OCI-LY1 (cell line): ENCODE measurements at regions not wholly inside any gene's neighbourhood (a gene's known extent, or its start where the extent isn't known, plus 50 kb on each side); places are given as distances from the start of the nearest gene placed in this dataset.

Experiments
- EZH2 ChIP-seq: fragments of 200-600 bp; sonication (generic), shearing (Covaris generic); IDR thresholded peaks from 2 replicates; pipeline ENCODE4 v1.8.0; 2017; ENCODE audit warnings: borderline replicate concordance, mixed run types, mild to moderate bottlenecking, antibody characterized with exemption, low read length, moderate library complexity, mixed read lengths
- TF ChIP-seq, protein P1 (sequence below): fragments of 200-600 bp; sonication (generic), shearing (Covaris generic); IDR thresholded peaks from 2 replicates; pipeline ENCODE4 v1.5.1; 2017; ENCODE audit warnings: mild to moderate bottlenecking, antibody characterized with exemption, low read length, moderate library complexity, mixed read lengths

DNA sequence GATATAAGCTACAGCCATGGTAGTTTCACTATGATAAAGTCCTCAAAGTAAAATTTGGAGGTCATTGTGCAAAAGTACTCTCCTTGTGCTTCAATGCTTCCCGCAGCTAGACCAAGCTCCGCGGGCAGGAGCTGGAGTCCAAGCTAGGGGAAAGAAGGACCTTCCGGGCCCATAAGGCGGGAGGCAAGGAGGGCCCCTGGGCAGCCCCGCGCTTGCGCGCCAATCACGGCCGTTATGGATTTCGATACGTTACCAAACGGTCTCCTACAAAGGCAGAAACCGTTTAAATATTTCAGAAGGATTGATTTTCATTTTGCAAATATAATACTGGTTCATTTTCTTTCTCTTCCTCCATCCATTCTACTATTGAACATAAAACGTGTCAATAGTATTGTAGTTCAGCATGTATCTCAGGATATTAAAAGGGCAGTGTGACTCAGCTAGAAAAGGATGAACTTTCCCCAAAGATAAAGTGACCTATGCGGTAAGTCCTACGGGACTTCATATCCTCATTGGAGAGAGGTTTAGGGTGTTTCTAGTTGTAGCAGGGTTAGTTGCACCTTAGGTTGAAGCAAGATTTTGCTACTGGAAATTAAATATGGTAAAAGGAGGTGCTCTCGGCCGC is 128.0 kb downstream of the KIF20B start:
- TF ChIP-seq, protein P1, sequence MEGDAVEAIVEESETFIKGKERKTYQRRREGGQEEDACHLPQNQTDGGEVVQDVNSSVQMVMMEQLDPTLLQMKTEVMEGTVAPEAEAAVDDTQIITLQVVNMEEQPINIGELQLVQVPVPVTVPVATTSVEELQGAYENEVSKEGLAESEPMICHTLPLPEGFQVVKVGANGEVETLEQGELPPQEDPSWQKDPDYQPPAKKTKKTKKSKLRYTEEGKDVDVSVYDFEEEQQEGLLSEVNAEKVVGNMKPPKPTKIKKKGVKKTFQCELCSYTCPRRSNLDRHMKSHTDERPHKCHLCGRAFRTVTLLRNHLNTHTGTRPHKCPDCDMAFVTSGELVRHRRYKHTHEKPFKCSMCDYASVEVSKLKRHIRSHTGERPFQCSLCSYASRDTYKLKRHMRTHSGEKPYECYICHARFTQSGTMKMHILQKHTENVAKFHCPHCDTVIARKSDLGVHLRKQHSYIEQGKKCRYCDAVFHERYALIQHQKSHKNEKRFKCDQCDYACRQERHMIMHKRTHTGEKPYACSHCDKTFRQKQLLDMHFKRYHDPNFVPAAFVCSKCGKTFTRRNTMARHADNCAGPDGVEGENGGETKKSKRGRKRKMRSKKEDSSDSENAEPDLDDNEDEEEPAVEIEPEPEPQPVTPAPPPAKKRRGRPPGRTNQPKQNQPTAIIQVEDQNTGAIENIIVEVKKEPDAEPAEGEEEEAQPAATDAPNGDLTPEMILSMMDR: no peak
- TF ChIP-seq EZH2: no peak
